Adrenal gland (tissue), 5 donors: ENCODE measurements at regions not wholly inside any gene's neighbourhood (a gene's known extent, or its start where the extent isn't known, plus 50 kb on each side); places are given as distances from the start of the nearest gene placed in this dataset.

Experiments
- CTCF ChIP-seq, 6 experiments: fragments of 450-650 bp in 4 of 6; fragments of 200-600 bp in 2 of 6; sonication (generic) in 1 of 6; IDR thresholded peaks; 1 replicate in 5 of 6; 2 replicates in 1 of 6; pipeline versions ENCODE4 v1.5.1 to v1.8.0; 2016 to 2021; ENCODE audit warnings: antibody characterized with exemption in 6 of 6, mild to moderate bottlenecking in 2 of 6, moderate library complexity in 1 of 6
- POLR2A ChIP-seq, 2 donors: fragments of 450-650 bp; IDR thresholded peaks; one replicate each; pipeline ENCODE4 v1.6.1; 2017; ENCODE audit warnings: antibody characterized with exemption in 2 of 2, mild to moderate bottlenecking in 2 of 2, moderate library complexity in 1 of 2
- donor health status: DM: no; HTN: no; CAD: no.

- no peak for TF ChIP-seq CTCF (IDR thresholded peaks at IDR 0.05)
- no peak for TF ChIP-seq POLR2A (IDR thresholded peaks at IDR 0.05)
Measured at GRCh38 chr3:102078854-102079808, 229.8 kb downstream of the NFKBIZ start.
